ENCODE measurements at regions not wholly inside any gene's neighbourhood (a gene's known extent, or its start where the extent isn't known, plus 50 kb on each side); places are given as distances from the start of the nearest gene placed in this dataset.

- peaks cover 0 to 47% (median 0%) of the 10 kb centered on the region in 4 donors for H3K27me3 ChIP-seq
Measured at GRCh38 chr14:101497684-101498525, 63.4 kb upstream of the DIO3 start.

GRCh38 chr14:101498526-101498860 is 62.8 kb upstream of the DIO3 start:
- no peak overlapping the region for H3K27ac ChIP-seq (replicated peaks in 1 of 4)
- peaks cover 0 to 51% (median 0%) of the 10 kb centered on the region in 4 donors for H3K27me3 ChIP-seq
- H3K9me3 ChIP-seq, result peaks cover 0 to 6% (median 5%) of the 10 kb centered on the region in 4 donors
- TF ChIP-seq EP300 (IDR thresholded peaks at IDR 0.05) (no peak), POLR2A (IDR thresholded peaks at IDR 0.05; ENCODE audit: low read depth) (no peak), POLR2AphosphoS5 (IDR thresholded peaks at IDR 0.05) (no peak)
- TF ChIP-seq, protein P1, sequence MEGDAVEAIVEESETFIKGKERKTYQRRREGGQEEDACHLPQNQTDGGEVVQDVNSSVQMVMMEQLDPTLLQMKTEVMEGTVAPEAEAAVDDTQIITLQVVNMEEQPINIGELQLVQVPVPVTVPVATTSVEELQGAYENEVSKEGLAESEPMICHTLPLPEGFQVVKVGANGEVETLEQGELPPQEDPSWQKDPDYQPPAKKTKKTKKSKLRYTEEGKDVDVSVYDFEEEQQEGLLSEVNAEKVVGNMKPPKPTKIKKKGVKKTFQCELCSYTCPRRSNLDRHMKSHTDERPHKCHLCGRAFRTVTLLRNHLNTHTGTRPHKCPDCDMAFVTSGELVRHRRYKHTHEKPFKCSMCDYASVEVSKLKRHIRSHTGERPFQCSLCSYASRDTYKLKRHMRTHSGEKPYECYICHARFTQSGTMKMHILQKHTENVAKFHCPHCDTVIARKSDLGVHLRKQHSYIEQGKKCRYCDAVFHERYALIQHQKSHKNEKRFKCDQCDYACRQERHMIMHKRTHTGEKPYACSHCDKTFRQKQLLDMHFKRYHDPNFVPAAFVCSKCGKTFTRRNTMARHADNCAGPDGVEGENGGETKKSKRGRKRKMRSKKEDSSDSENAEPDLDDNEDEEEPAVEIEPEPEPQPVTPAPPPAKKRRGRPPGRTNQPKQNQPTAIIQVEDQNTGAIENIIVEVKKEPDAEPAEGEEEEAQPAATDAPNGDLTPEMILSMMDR (IDR thresholded peaks at IDR 0.05), result no peak
- H3K4me3 ChIP-seq, result no peak overlapping the region
- WGBS, result 97% methylated on average over 6 of the region's 6 CpGs
- H3K36me3 ChIP-seq, result no peaks in the 10 kb centered on the region
- no peak for DNase-seq (ENCODE audit: extremely low spot score)
- peaks cover 0 to 13% (median 7%) of the 10 kb centered on the region in 4 donors for H3K4me1 ChIP-seq
- intact Hi-C loops (cut with DNase I), result no loop called here

More at GRCh38 chr14:101497684-101498525, 63.4 kb upstream of the DIO3 start:
- H3K9me3 ChIP-seq, result no peaks in the 10 kb centered on the region
- no peaks in the 10 kb centered on the region for H3K36me3 ChIP-seq
- WGBS, result 86% methylated on average over 23 of the region's 23 CpGs
- H3K4me1 ChIP-seq, result peaks cover 0 to 13% (median 7%) of the 10 kb centered on the region in 4 donors
- DNase-seq (ENCODE audit: extremely low spot score), result no peak
- no peak overlapping the region for H3K27ac ChIP-seq (replicated peaks in 1 of 4)
- no peak overlapping the region for H3K4me3 ChIP-seq
- TF ChIP-seq POLR2A (IDR thresholded peaks at IDR 0.05; ENCODE audit: low read depth) (no peak), EP300 (IDR thresholded peaks at IDR 0.05) (no peak), POLR2AphosphoS5 (IDR thresholded peaks at IDR 0.05) (no peak)
- TF ChIP-seq, protein P1 (IDR thresholded peaks at IDR 0.05), result no peak
- intact Hi-C loops (cut with DNase I), result no loop called here

GRCh38 chr14:101499080-101499479 is 62.2 kb upstream of the DIO3 start:
- peaks cover 0 to 53% (median 0%) of the 10 kb centered on the region in 4 donors for H3K27me3 ChIP-seq
- 81% methylated on average over 11 of the region's 11 CpGs for WGBS
- no peak for DNase-seq (ENCODE audit: extremely low spot score)
- no peak overlapping the region for H3K27ac ChIP-seq (replicated peaks in 1 of 4)
- TF ChIP-seq, protein P1 (IDR thresholded peaks at IDR 0.05), result no peak
- no peak for TF ChIP-seq EP300 (IDR thresholded peaks at IDR 0.05)
- TF ChIP-seq POLR2A (IDR thresholded peaks at IDR 0.05; ENCODE audit: low read depth), result no peak
- TF ChIP-seq POLR2AphosphoS5 (IDR thresholded peaks at IDR 0.05), result no peak
- peaks cover 0 to 11% (median 9%) of the 10 kb centered on the region in 4 donors for H3K9me3 ChIP-seq
- no peaks in the 10 kb centered on the region for H3K36me3 ChIP-seq
- intact Hi-C loops (cut with DNase I), result no loop called here
- H3K4me1 ChIP-seq, result peaks cover 0 to 13% (median 7%) of the 10 kb centered on the region in 4 donors
- H3K4me3 ChIP-seq, result no peak overlapping the region

- DNase-seq (ENCODE audit: extremely low spot score), result no peak
- Histone ChIP-seq H3K27ac (replicated peaks in 1 of 4) (no peak overlapping the region), H3K4me1 (peaks cover 0 to 13% (median 7%) of the 10 kb centered on the region in 4 donors), H3K4me3 (no peak overlapping the region), H3K36me3 (no peaks in the 10 kb centered on the region), H3K27me3 (peaks cover 0 to 53% (median 0%) of the 10 kb centered on the region in 4 donors), H3K9me3 (peaks cover 0 to 12% (median 9%) of the 10 kb centered on the region in 4 donors)
- TF ChIP-seq, protein P1 (IDR thresholded peaks at IDR 0.05), result no peak
- TF ChIP-seq POLR2AphosphoS5 (IDR thresholded peaks at IDR 0.05), result no peak
- TF ChIP-seq POLR2A (IDR thresholded peaks at IDR 0.05; ENCODE audit: low read depth), result no peak
- intact Hi-C loops (cut with DNase I), result no loop called here
- WGBS, result 92% methylated on average over 7 of the region's 10 CpGs
Measured at GRCh38 chr14:101499513-101499912, 61.8 kb upstream of the DIO3 start.
